GM23338 (cell line): ENCODE measurements at regions not wholly inside any gene's neighbourhood (a gene's known extent, or its start where the extent isn't known, plus 50 kb on each side); places are given as distances from the start of the nearest gene placed in this dataset.

Experiments used
- ETS1 ChIP-seq: IDR thresholded peaks from 2 replicates; pipeline ENCODE4 v1.6.1; 2016; ENCODE audit warnings: antibody characterized with exemption
- EZH2phosphoT487 ChIP-seq: fragments of 200-600 bp; sonication (generic); IDR thresholded peaks from one replicate; pipeline ENCODE4 v1.8.1; 2018; ENCODE audit warnings: antibody characterized with exemption; ENCODE audit not compliant: unreplicated experiment
- POLR2AphosphoS5 ChIP-seq: IDR thresholded peaks from 2 replicates; pipeline ENCODE4 v1.6.1; 2016; ENCODE audit warnings: antibody characterized with exemption, low read depth
- TF ChIP-seq, protein P1 (sequence below), 2 experiments: fragments of 200-600 bp in 1 of 2; sonication (generic) in 1 of 2; conservative IDR thresholded peaks; 2 replicates each; pipeline versions ENCODE4 v1.5.1 to v1.6.1; 2016 to 2017; ENCODE audit warnings: antibody characterized with exemption in 2 of 2, low read depth in 2 of 2, mild to moderate bottlenecking in 2 of 2, moderate library complexity in 1 of 2

DNA sequence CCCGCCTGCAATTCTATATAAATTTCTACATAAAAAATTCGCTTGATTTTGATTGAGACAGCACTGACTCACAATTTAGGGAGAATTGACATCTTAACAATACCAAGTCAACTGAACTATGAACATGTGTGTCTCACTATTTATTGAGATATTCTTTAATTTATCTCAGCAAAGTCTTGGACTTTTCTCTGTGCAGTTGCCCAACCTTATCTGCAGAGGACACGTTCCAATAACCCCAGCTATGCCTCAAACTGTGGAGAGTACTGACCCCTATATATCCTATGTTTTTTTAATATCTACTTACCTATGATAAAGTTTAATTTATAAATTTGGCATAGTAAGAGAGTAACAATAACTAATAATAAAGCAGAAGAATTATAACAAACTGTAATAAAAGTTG lies 69.4 kb upstream of the PIP4K2A start:
- TF ChIP-seq, protein P1, sequence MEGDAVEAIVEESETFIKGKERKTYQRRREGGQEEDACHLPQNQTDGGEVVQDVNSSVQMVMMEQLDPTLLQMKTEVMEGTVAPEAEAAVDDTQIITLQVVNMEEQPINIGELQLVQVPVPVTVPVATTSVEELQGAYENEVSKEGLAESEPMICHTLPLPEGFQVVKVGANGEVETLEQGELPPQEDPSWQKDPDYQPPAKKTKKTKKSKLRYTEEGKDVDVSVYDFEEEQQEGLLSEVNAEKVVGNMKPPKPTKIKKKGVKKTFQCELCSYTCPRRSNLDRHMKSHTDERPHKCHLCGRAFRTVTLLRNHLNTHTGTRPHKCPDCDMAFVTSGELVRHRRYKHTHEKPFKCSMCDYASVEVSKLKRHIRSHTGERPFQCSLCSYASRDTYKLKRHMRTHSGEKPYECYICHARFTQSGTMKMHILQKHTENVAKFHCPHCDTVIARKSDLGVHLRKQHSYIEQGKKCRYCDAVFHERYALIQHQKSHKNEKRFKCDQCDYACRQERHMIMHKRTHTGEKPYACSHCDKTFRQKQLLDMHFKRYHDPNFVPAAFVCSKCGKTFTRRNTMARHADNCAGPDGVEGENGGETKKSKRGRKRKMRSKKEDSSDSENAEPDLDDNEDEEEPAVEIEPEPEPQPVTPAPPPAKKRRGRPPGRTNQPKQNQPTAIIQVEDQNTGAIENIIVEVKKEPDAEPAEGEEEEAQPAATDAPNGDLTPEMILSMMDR (conservative IDR thresholded peaks at IDR 0.05; ENCODE audit: low read depth in 2 of 2), result no peak
- TF ChIP-seq POLR2AphosphoS5 (no peak), EZH2phosphoT487 (no peak), ETS1 (no peak)
